HL-60 (cell line): ENCODE measurements at regions not wholly inside any gene's neighbourhood (a gene's known extent, or its start where the extent isn't known, plus 50 kb on each side); places are given as distances from the start of the nearest gene placed in this dataset.

Experiments
- CTCF ChIP-seq: IDR thresholded peaks from one replicate; pipeline ENCODE4 v1.5.1; 2011; ENCODE audit warnings: low read length, control low read depth, inconsistent platforms; ENCODE audit not compliant: insufficient read depth
- POLR2AphosphoS5 ChIP-seq: IDR thresholded peaks from 2 replicates; pipeline ENCODE4 v1.6.1; 2012; ENCODE audit warnings: low read depth
- SPI1 ChIP-seq: IDR thresholded peaks from 2 replicates; pipeline ENCODE4 v1.6.1; 2012; ENCODE audit warnings: low read depth, mild to moderate bottlenecking, borderline replicate concordance
- TF ChIP-seq, protein P1 (sequence below): IDR thresholded peaks from 2 replicates; pipeline ENCODE4 v1.6.1; 2012; ENCODE audit warnings: low read depth; ENCODE audit not compliant: insufficient replicate concordance

- no peak for TF ChIP-seq CTCF
- TF ChIP-seq, protein P1, sequence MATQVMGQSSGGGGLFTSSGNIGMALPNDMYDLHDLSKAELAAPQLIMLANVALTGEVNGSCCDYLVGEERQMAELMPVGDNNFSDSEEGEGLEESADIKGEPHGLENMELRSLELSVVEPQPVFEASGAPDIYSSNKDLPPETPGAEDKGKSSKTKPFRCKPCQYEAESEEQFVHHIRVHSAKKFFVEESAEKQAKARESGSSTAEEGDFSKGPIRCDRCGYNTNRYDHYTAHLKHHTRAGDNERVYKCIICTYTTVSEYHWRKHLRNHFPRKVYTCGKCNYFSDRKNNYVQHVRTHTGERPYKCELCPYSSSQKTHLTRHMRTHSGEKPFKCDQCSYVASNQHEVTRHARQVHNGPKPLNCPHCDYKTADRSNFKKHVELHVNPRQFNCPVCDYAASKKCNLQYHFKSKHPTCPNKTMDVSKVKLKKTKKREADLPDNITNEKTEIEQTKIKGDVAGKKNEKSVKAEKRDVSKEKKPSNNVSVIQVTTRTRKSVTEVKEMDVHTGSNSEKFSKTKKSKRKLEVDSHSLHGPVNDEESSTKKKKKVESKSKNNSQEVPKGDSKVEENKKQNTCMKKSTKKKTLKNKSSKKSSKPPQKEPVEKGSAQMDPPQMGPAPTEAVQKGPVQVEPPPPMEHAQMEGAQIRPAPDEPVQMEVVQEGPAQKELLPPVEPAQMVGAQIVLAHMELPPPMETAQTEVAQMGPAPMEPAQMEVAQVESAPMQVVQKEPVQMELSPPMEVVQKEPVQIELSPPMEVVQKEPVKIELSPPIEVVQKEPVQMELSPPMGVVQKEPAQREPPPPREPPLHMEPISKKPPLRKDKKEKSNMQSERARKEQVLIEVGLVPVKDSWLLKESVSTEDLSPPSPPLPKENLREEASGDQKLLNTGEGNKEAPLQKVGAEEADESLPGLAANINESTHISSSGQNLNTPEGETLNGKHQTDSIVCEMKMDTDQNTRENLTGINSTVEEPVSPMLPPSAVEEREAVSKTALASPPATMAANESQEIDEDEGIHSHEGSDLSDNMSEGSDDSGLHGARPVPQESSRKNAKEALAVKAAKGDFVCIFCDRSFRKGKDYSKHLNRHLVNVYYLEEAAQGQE: no peak
- TF ChIP-seq POLR2AphosphoS5: no peak
- TF ChIP-seq SPI1: no peak
These were observed 1293.7 kb downstream of the CNTNAP5 start for GRCh38 chr2:125318740-125319139.
